NOMO-1 (cell line): ENCODE measurements at regions not wholly inside any gene's neighbourhood (a gene's known extent, or its start where the extent isn't known, plus 50 kb on each side); places are given as distances from the start of the nearest gene placed in this dataset.

ENCODE experiments used
- DNase-seq, 2 experiments: peaks; one replicate each; lab custom pipeline; 2025; ENCODE audit not compliant: unreplicated experiment in 2 of 2; lab: John Stamatoyannopoulos, UW

DNA sequence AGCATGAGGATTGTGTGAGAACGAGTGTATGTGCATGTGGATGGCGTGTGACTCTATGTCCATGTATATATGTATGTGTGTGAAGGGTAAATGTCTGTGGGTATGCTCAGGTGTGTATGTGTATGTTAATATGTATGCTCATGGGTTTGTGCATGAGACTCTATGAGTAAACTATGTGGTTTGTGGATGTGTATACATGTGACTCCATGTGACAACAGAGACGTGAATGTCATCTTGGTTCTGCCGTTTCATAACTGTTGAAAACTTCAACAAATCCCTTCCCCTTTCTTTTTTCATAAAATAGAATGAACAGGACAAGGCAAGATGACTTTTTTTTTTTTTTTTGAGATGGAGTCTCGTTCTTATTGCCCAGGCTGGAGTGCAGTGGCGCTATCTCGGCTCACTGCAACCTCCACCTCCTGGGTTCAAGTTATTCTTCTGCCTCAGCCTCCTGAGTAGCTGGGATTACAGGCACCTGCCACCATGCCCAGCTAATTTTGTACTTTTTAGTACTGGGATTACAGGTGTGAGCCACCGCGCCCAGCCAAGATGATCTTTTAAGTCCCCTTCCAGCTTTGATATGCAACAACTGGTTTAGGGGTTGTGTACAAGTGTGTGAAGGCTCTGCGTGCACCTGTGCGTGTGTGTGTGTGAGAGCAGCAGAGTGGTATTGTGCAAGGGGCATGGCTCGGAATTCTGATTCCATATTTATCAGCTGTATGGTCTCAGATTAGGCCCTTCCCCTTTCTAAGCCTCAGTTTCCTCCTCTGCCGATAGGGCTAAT lies 106.3 kb downstream of the EBNA1BP2 start:
- peak in 1 of 2 experiments; percentile 8 for DNase-seq

DNA sequence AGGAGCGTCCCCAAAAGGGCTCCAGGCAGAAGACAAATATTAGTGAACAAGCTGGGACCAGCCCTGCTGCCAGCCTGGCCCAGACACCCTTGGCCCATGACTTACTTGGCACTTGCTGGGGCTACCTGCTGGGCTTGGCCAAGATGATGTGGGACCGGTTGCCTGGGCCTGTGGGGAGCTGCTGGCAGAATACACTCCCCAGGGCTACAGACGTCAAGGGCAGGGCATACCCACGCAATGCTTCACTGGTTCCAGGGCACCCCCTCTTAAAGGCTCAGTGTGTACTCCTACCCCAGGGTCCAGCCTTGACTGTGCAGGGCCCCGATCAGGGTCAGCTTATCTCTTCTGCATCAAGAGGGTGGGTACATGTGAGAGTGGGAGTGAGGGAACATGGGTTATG lies 106.5 kb upstream of the SLC2A1 start:
- no peak for DNase-seq

DNA sequence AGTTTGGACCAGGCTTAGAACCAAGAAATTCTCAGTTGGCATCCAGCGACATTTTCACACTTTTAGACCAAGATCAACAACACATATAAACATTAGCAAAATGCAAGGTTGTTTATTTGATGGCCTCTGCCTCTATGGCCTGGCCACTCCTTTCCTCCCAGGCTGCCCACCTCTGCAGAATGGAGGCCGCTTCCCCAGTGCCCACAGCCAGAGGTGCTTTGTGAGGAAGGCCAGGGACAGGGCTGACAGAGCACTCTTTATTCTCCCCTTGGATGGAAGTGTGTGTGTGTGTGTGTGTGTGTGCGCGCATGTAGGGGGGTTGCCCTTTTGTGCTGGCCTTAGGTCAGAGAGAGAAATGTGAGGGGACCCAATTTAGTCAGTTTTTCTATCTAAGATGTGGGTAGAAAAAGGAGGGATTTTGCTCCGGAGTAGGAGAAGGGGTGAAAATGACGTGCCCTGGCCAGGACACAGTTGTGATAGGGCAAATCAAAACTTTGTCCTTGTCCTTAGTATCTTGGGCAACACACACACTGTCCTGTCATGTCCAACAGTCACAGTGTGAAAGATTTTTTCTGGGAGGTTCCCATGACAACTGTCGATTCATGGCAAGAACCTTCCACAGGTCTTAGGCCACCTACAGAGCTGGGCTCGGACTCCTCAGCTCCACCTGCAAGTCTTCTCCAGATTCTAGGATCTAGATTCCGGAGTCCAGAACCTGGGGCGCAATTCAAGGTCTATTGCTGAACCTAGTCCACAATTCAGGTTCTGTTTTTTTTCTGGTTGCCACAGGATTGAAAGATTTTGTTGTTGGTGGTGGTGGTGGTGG lies 104.9 kb upstream of the SLC2A1 start:
- DNase-seq: no peak

DNA sequence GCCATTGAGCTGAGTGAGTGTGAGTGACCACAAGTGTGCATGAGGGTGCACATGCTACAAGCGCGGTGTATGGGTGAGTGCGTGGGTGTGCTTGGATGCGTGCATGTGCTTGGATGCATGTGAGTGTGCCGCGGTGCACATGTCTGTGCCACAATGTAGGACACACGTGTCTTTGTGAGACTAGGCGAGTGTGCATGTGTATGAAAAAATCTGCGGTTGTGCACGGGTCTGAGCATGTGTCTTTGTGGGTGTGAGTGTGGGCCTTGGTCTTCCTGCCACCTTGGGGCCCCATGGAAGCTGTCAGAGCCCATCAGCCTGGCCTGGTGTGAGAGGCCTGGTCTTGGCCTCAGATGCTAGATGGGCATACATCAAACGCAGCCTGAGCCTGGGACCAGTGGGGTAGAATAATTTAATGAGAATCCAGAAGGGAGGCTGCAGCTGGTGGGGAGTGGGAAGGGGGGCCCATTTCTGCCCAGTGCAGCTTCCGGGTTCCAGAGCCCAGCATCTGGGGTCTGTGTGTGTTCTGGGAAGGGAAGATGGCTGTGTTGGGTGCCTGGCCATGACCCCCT lies 103.9 kb upstream of the SLC2A1 start:
- no peak for DNase-seq

DNA sequence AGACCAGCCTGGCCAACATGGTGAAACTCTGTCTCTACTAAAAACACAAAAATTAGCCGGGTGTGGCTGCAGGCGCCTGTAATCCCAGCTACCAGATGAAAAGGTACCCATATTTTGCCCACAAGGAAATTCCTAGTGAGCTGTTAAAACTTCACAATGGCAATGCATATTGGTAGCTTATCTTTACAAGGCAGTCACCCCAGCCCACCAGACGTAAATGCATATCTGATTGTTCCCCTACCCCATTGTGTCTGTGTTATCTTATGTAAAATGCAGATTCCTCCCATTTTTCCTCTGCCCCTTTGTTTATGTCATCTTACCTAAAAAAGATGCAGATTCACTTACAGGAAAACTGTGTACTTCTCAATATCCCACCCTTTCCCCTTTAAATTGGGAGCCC lies 103.1 kb upstream of the SLC2A1 start:
- no peak for DNase-seq

DNA sequence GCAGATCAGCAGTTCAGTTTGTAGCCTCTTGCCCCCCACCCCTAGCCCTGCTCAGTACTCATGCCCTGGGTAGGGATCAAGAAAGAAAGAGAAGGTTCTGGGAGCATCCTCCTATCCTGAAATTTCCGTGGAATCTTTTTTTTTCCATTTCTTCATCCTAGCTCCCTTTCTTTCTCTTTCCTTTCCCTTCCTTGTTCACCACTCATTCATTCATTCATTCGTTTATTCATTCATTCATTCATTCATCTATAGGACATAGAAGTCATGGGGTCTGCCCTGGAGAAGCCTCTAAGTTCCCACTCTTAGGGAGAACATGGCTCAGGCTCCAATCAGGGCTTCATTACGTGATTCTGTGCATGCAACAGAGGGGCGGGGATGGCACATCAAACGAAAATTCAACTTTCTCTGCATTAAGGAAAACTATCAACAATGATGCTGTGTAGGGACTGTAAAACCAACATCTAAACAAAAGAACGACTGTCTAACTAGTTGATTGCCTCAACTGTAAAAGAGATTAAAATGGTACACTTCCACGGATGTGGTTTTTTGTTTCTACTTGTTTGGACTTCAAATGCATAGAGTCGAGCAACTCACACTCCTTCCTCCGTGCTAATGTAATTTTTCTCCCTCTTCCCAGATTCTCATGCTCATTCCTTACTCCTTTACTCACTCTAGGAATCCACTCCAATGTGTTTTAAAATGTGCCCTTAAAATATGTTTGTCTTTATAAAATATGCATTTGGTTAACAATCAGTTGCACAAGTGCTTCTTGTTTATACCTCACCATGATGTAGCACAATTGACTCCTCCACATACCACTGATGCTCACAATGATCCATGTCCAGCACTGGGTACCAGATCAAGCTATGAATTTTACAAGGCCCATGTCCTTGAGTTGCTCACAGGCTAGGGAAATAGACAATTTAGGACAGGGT lies 101.2 kb upstream of the SLC2A1 start:
- no peak for DNase-seq

DNA sequence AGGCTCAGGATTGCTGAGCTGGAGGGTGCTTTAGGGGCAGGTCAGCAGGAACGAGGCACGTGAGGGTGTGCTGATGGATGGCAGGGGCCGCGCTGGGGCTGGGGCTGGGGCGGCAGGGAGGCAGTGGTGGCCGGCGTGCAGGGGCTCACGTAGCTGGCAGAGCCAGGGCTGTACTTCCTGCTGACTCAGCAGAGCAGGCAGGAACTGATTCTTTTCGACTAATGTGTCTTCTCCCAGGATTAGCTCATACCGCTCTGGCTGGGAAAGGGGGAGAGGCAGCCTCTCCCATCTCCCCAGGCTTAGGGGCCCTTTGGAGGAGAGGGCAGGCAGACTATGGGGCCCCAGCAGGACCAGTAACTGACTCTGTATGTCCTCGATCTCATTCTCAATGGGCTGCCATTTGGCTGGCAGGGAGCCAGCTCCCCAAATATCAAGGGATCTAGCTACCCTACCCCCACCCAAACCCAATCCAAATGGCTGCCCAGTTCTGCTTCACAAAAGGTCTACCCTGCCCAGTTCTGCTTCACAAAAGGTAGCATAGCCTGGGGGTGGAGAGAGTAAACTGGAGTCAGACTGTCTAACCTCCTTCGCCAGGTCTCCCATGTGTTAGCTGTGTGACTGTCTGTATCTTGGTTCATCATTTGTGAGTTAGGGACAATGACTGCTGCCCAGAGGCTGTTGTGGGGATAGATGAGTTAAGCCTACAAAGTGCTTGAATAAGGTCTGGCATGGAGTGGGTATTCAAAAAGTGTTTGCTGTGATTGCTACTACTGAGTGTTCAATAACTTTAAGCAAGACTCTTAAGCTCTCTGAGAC lies 100.1 kb upstream of the SLC2A1 start:
- peak in 1 of 2 experiments; percentile 15 for DNase-seq

DNA sequence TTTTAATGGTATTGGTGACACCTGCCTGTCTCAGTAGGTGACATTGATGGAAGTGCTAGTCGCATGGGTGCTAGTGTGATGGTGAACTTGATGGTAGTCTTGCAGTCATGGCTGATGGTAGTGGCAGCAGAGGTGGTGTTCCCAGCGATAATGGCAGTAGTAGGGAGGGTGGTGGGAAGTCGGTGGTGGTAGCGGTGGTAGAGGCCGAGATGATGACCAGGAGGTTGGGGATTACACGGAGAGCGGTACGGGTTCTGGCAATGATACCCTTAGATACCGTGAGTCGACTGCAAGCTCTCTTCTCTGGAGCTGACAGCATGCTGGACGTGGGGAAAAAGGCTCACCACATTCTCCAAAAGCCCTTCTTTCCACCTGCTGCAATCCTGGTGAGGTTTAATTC lies 99.4 kb upstream of the SLC2A1 start:
- DNase-seq: no peak

DNA sequence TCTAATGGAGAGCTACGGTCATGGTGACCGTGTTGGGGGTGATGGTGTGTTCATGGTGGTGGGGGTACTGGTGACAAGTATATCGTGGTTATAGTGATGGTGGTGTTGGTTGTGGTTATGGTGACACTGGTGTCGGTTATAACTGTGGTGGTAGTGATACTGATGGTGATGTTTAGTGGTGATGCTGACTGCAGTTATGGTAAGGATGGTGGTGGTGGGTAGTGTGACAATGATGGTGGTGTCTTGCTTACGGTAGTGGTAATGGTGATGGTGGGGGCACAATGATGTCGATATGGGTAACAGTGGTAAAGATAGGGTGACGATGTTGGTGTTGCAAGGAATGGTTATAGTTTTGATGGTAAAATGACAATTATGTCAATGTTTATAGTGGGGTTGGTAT lies 98.9 kb upstream of the SLC2A1 start:
- DNase-seq: no peak

DNA sequence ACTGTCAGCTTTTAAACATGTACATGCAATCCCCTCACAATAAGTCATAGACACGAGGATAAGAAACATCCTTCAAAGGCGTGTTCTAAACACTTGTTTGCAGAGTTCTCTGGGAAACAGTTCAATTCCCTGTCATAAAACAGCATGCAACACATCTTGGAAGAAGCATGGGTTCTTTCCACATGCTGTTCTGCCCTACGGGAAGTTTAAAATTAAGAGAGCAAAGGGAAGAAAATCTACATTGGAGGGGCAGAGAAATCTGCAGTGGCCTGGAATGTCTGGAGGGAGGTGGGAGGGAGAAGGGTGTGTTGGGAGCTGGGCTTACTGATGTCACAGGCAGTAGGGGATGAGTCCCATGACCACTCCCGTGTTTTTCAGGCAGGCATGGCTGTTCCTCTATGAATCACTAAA lies 98.3 kb upstream of the SLC2A1 start:
- no peak for DNase-seq

DNA sequence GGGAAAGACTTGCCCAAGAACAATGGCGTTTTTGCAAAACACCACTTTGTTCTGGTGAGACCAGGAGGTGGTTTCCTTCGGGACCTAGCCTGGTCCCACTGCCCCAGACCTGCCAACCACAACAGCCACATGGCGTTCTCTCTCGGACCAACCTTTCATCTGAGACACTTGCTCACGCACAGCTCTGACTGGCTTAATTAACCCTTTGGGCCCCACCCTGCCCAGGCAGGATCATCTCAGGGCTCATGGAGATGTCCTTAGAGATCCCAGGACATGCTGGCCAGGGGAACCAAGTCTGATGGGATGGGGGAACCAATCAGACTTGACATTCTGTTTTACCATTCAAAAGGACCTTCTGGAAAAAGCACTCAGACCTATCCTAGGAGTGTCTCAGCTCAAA lies 97.8 kb upstream of the SLC2A1 start:
- no peak for DNase-seq

DNA sequence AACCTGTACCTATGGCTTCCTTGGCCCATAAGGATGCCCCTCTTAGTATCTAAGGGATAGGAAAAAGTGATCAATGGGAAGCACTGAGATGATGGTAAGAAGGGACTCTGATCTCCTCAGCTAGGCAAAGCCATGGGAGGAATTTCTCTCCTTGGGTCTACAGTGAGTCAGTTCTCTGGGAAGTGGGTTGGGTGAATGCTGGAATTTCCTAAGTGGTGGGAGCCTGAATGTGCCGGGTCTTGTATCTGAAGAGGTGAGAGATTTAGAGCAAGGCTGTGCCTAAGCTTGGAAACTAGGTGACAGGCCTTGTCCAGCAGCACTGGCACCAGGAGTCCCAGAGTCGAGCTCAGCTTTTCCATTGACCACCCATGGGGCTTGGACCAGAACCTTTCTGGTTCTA lies 96.3 kb upstream of the SLC2A1 start:
- no peak for DNase-seq

DNA sequence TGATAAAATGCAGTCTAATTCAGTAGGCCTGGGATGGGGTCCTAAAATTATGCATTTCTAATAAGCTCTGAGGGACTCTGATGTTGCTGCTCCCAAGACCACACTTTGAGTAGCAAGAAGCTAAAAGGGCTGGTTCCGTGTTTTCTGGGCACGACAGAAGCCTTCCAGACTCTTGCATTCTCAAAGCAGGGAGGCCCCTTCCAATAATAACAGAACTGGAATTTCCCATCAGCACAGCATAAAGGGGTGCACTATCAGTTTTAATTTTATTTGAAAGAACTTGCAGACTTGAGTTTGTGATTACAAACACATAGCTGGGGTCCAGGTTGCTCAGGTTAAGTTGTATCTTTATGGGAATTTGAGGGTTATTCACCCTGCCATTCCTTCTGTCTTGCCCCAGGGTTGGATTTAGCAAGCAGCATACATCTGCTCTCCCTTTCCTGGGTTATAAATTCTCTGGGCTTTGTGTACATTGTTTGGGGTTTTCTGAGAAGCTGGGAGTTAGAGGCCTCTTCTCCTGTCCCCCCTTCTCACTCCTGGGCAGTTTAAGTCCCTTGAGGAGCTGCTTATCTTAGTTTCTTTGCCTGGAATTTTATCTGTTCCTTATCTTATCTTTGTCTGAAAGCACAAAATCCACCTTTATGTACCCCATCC lies 94.2 kb upstream of the SLC2A1 start:
- no peak for DNase-seq

DNA sequence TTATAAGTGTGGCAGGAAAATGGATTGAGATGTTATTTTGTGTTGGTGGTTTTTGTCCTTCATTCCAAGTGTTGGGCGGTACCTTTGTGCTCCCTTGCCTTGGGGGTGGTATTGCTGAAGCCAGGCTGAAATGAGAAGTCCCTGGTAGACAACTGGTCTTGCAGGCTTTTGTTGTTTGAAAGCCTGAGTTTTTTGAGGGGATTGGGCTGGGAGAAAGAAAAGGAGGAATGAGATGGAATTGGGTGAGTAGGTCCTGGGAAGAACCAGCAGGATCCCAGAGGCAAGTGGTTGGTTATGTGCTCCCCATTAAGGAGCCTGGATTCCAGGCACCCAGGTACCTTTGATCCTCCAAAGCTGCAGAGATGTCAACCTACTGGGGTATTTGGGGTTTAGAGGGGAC lies 93.7 kb upstream of the SLC2A1 start:
- no peak for DNase-seq

DNA sequence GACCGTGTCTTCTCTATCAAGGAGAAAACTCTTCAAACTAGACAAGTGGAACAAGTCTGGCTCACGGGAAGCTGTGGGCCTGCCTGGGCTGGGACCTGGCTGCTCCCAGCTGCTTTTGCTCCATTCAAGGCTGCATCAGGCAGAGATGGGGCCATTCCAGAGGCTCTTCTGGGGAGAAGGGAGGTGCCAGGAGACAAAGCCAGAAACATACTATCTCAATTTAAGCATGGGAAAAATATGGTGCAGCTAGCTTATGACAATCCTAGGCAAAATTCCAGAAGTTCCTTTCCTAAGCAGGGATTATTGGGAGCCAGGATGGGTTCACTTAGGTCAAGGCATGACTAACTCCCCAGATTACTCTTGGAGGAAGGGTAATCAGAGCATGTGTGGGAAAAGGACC lies 90.8 kb upstream of the SLC2A1 start:
- DNase-seq: no peak

DNA sequence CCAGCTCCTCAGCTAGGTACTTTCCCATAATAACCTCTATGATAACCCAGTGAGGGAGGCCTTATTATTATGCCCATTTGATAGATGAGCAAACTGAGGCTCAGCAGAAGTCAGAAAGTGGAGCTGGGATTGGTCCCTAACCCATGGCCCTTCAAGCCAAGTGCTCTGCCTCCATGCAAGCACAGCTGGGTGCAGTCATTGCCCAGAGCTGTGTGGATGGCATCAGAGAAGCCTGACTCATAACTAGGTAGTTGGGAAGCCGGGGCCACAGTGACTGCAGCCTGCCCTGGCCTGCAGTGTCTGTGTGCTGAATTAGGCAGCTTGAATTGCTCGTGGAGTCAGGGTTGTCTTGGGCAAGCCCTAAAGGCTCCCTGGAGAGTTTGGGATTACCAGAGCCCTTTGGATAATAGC lies 89.9 kb upstream of the SLC2A1 start:
- no peak for DNase-seq

DNA sequence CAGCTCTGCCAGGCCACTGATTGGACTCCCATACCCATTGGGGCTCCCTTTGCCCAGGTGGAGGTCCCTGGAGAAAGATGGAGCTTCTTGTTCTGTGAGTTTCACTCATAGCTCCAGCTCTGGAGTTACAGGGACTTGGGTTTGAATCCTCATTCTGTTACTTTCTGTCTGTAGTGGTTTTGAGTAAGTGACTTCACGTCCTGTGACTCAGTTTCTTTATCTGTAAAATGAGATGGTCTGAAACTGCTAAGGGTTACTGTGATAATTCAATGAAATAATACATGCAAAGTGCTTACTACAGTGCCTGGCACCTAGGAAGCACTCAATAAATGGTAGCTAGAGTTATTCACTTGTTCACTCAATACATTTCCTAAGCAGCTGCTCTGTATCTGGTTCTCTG lies 88.5 kb upstream of the SLC2A1 start:
- DNase-seq: no peak

DNA sequence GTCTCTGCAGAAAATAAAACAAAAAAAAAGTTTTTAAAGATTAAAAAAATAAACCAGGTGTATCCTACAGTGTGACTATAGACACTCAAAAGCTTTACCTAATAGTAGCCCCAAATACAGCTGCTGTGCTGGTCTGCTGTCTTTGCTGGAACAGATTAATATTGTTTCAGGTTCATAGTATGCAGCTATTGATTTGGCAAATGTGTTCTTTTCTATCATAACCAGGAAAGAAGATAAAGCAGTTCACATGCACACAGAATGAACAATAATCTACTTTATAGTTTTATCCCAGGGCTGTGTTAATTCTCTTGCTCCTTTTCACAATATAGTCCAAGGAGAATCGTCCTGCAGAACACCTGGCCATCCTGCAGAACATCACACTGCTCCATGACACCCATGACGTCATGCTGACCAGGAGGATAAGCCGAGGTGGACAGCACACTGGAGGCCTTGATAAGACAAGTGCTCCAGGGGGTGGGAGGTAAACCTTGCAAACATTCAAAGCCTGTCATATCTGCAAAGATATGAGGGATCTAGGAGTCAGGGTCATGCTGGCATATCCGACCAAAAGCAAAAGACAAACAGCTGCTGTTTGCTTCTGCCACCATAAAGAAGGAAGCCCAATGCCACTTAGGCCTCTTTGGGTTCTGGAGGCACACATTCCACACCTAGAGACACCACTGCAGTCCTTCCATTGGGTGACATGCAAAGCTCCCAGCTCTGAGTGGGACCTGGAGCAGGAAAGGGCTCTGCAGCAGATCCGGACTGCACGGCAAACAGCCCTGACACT lies 86.1 kb upstream of the SLC2A1 start:
- no peak for DNase-seq

DNA sequence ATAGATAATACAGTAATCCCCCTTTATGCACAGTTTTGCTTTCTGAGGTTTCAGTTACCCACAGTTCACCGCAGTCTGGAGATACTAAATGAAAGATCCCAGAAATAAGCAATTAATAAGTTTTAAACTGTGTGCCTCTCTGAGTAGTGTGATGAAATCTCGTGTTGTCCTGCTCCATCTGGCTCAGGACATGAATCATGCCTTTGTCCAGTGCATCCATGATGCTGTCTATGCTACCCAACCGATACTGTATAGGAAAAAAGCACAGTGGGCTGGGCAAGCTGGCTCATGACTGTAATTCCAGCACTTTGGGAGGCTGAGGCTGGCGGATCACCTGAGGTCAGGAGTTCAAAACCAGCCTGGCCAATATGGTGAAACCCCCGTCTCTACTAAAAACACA lies 85.0 kb upstream of the SLC2A1 start:
- no peak for DNase-seq
